ENCODE measurements at regions not wholly inside any gene's neighbourhood (a gene's known extent, or its start where the extent isn't known, plus 50 kb on each side); places are given as distances from the start of the nearest gene placed in this dataset.
"Not testable (repeated sequence)": the region's sequence is repeated elsewhere in the genome, so short reads cannot be mapped to it uniquely, and the experiment has no call there.

- H3K9me3 ChIP-seq, result no peaks in the 10 kb centered on the region
- no peak overlapping the region for H3K4me3 ChIP-seq
- no peak overlapping the region for H3K27ac ChIP-seq
- DNase-seq (no peak), FAIRE-seq (no peak), ATAC-seq (no peak)
- peaks cover 0 to 4% (median 2%) of the 10 kb centered on the region in 3 donors for H3K4me1 ChIP-seq
- 83 to 89% methylated on average over 10 of the region's 10 CpGs for WGBS, 2 donors
- TF ChIP-seq CTCF (IDR thresholded peaks at IDR 0.05), result no peak
- H3K36me3 ChIP-seq, result no peaks in the 10 kb centered on the region
- no peaks in the 10 kb centered on the region for H3K27me3 ChIP-seq
- intact Hi-C loops (cut with DNase I), result no loop called here
These were observed 185.3 kb upstream of the NECTIN3 start for GRCh38 chr3:110886222-110886893.

- no peak for DNase-seq
- intact Hi-C loops (cut with DNase I), result no loop called here
- WGBS, 2 donors, result 36 to 41% methylated on average over 1 of the region's 1 CpG
- peaks cover 0 to 4% (median 0%) of the 10 kb centered on the region in 3 donors for H3K4me1 ChIP-seq
- no peak for FAIRE-seq
- H3K4me3 ChIP-seq, result no peak overlapping the region
- no peak overlapping the region for H3K27ac ChIP-seq
- no peaks in the 10 kb centered on the region for H3K27me3 ChIP-seq
- peak in 1 of 4 donors; percentile 35 for ATAC-seq
- TF ChIP-seq CTCF (IDR thresholded peaks at IDR 0.05), result no peak
- H3K36me3 ChIP-seq, result no peaks in the 10 kb centered on the region
- H3K9me3 ChIP-seq, result no peaks in the 10 kb centered on the region
These were observed 184.4 kb upstream of the NECTIN3 start for GRCh38 chr3:110887176-110887575.

GRCh38 chr3:110888625-110889375 is 182.8 kb upstream of the NECTIN3 start:
- ATAC-seq; H3K9me3 ChIP-seq; H3K36me3 ChIP-seq; FAIRE-seq; intact Hi-C loops (cut with DNase I); DNase-seq; H3K27ac ChIP-seq; H3K27me3 ChIP-seq; H3K4me1 ChIP-seq; H3K4me3 ChIP-seq: not testable (repeated sequence)
- 55 to 92% methylated on average over 29 of the region's 33 CpGs for WGBS, 2 donors

- H3K36me3 ChIP-seq; H3K4me3 ChIP-seq; FAIRE-seq; intact Hi-C loops (cut with DNase I); H3K9me3 ChIP-seq; H3K27ac ChIP-seq; DNase-seq; ATAC-seq; H3K4me1 ChIP-seq; H3K27me3 ChIP-seq: not testable (repeated sequence)
- WGBS, 2 donors, result 93% methylated on average over 3 of the region's 3 CpGs; no CpG with 5 or more reads in 1 of the 2 donors
These were observed 182.3 kb upstream of the NECTIN3 start for GRCh38 chr3:110889376-110889699.

GRCh38 chr3:110894574-110894973 is 177.0 kb upstream of the NECTIN3 start:
- FAIRE-seq (no peak), ATAC-seq (no peak), DNase-seq (no peak)
- Histone ChIP-seq H3K4me3 (no peak overlapping the region), H3K36me3 (no peaks in the 10 kb centered on the region), H3K9me3 (no peaks in the 10 kb centered on the region), H3K4me1 (no peaks in the 10 kb centered on the region), H3K27me3 (no peaks in the 10 kb centered on the region), H3K27ac (no peak overlapping the region)
- no peak for TF ChIP-seq CTCF (IDR thresholded peaks at IDR 0.05)
- intact Hi-C loops (cut with DNase I), result no loop called here
- WGBS, 2 donors, result 88 to 91% methylated on average over 2 of the region's 2 CpGs

GRCh38 chr3:110895054-110895453 is 176.6 kb upstream of the NECTIN3 start:
- ATAC-seq (no peak), DNase-seq (no peak), FAIRE-seq (no peak)
- TF ChIP-seq CTCF (IDR thresholded peaks at IDR 0.05), result no peak
- H3K36me3 ChIP-seq, result no peaks in the 10 kb centered on the region
- H3K4me1 ChIP-seq, result no peaks in the 10 kb centered on the region
- no peaks in the 10 kb centered on the region for H3K9me3 ChIP-seq
- H3K27me3 ChIP-seq, result no peaks in the 10 kb centered on the region
- no peak overlapping the region for H3K4me3 ChIP-seq
- 80 to 86% methylated on average over 1 of the region's 1 CpG for WGBS, 2 donors
- intact Hi-C loops (cut with DNase I), result no loop called here
- no peak overlapping the region for H3K27ac ChIP-seq

All from pancreas (tissue), 10 donors.